ENCODE measurements at regions not wholly inside any gene's neighbourhood (a gene's known extent, or its start where the extent isn't known, plus 50 kb on each side); places are given as distances from the start of the nearest gene placed in this dataset.

DNA sequence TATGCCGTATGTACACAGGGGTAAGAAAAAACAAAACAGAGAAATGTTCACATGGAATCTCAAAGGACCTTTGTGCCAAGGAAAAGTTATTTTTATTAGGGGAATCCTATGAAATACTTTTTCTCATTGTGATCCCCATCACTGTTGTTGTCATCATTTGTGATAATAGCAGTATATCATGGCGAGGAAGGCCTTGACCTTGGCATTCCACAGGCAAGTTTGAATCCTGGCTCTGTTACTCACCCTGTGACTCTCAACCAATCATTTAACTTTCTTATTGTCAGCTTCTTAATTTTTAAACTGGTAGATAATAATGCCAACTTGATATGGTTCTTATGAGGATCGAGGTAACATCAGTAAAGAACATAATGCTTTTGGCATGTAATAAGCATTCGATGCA lies 142.2 kb upstream of the DDHD1 start:
- TF ChIP-seq, protein P1, sequence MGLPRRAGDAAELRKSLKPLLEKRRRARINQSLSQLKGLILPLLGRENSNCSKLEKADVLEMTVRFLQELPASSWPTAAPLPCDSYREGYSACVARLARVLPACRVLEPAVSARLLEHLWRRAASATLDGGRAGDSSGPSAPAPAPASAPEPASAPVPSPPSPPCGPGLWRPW (IDR thresholded peaks at IDR 0.05): no peak
- TF ChIP-seq, protein P2, sequence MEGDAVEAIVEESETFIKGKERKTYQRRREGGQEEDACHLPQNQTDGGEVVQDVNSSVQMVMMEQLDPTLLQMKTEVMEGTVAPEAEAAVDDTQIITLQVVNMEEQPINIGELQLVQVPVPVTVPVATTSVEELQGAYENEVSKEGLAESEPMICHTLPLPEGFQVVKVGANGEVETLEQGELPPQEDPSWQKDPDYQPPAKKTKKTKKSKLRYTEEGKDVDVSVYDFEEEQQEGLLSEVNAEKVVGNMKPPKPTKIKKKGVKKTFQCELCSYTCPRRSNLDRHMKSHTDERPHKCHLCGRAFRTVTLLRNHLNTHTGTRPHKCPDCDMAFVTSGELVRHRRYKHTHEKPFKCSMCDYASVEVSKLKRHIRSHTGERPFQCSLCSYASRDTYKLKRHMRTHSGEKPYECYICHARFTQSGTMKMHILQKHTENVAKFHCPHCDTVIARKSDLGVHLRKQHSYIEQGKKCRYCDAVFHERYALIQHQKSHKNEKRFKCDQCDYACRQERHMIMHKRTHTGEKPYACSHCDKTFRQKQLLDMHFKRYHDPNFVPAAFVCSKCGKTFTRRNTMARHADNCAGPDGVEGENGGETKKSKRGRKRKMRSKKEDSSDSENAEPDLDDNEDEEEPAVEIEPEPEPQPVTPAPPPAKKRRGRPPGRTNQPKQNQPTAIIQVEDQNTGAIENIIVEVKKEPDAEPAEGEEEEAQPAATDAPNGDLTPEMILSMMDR (IDR thresholded peaks at IDR 0.05): no peak

Measured in A549 (cell line).